Uterus (tissue), 2 donors: ENCODE measurements at regions not wholly inside any gene's neighbourhood (a gene's known extent, or its start where the extent isn't known, plus 50 kb on each side); places are given as distances from the start of the nearest gene placed in this dataset.

ENCODE experiments used
- CTCF ChIP-seq, 4 experiments: fragments of 200-600 bp in 2 of 4; fragments of 450-650 bp in 2 of 4; sonication (generic) in 2 of 4; IDR thresholded peaks; one replicate each; pipeline ENCODE4 v1.5.1; 2016 to 2019; ENCODE audit warnings: antibody characterized with exemption in 4 of 4, mild to moderate bottlenecking in 2 of 4, moderate library complexity in 1 of 4
- POLR2A ChIP-seq, 2 donors: fragments of 450-650 bp; IDR thresholded peaks; one replicate each; pipeline ENCODE4 v1.6.1; 2016; ENCODE audit warnings: antibody characterized with exemption in 2 of 2, mild to moderate bottlenecking in 1 of 2, moderate library complexity in 1 of 2

GRCh38 chr1:29984862-29985605 is 738.4 kb downstream of the MATN1 start:
- TF ChIP-seq CTCF (IDR thresholded peaks at IDR 0.05) (no peak), POLR2A (IDR thresholded peaks at IDR 0.05) (no peak)
